T47D (cell line): ENCODE measurements at regions not wholly inside any gene's neighbourhood (a gene's known extent, or its start where the extent isn't known, plus 50 kb on each side); places are given as distances from the start of the nearest gene placed in this dataset.

Source experiments
- DNase-seq, 2 experiments: peaks; one replicate each; pipeline versions ENCODE4 v3.0.0 to v3.0.0-alpha.2; 2011 to 2012; ENCODE audit warnings: low read depth in 1 of 2, low spot score in 1 of 2
- JUND ChIP-seq: IDR thresholded peaks from 2 replicates; pipeline ENCODE4 v1.6.1; 2012; ENCODE audit warnings: low read depth
- in situ Hi-C: cut with HindIII; loops from 2 replicates; pipeline ENCODE4 v1.10.0; 2016; ENCODE audit warnings: low sequenced_read_pairs, low pct_unique_long_range_greater_than_20kb

DNA sequence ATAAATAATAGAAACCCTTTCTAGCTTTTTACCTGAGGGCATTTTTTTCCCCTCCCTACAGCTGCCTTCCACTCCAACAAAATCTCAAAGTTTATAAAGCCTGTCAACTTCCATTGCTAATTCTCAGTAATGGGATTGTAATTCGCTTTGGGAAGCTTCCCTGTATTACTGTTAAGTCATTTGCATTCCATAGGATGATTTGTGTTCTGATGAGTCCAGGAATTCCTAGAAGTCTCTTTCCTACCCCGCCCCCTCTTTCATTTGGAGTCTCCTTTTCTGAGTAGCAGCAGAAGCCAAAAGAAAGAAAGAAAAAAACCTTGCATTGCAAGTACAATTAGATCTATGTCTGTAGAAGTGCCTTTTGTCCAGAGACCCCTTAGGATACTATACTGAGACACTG, 1033.3 kb downstream of the IGSF11 start:
- DNase-seq = no peak
- in situ Hi-C loops = no loop called here
- no peak for TF ChIP-seq JUND

DNA sequence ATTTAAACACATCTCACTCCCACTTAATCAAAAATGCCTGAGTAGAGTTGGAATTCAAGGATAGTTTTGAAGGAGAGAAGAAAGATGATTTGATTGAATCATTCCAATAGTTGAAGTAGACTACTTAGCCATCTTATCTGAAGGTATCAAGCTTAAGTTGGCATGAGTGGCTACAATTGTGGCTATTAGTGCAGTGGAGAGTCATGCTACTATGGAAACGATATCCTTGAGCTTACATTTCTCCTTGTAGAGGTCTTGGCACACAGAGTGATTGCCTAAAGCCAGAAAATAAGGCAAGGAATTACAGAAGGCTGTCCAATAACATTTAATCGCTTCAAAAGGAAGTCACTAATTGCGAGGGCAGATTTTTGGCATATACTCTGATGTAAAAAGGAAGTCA, 1022.7 kb downstream of the IGSF11 start:
- no peak for TF ChIP-seq JUND
- in situ Hi-C loops = no loop called here
- no peak for DNase-seq

DNA sequence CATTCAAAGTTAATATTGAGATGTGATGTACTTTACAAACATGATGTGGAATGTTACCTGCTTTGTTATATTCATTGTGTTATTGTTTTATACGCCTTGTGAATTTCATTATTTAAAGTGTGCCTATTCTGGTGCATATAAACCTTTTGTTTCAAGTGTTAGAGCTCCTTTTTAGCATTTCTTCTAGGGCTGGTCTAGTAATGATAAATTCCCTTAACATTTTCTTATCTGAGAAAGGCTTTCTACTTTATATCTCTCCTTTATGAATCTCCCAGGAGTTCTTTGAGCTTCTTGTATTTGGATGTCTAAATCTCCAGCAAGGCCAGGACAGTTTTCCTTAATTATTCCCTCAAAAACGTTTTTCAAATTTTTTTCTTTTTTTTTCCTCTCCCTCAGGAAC, 1005.6 kb downstream of the IGSF11 start:
- no peak for TF ChIP-seq JUND
- in situ Hi-C loops = no loop called here
- DNase-seq = no peak

DNA sequence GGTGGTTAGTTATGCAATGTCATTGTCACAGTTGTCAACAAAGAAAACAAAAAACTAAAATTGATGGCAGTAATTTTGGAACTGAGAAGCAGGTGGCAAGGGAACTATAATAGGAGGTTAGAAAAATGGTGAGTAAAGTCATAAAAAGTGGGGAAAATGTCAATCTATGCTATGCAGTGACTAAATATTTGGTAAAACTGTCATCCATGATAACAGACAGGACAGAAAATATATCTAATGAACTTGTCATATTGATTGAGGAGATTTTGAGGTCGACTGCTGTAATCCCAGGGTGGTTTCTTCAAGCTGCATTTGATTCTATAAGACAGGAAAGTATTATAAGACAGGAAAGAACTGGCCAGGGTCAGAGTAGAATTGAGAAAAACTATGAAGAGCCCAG, 998.4 kb downstream of the IGSF11 start:
- TF ChIP-seq JUND = no peak
- no peak for DNase-seq
- in situ Hi-C loops = no loop called here

DNA sequence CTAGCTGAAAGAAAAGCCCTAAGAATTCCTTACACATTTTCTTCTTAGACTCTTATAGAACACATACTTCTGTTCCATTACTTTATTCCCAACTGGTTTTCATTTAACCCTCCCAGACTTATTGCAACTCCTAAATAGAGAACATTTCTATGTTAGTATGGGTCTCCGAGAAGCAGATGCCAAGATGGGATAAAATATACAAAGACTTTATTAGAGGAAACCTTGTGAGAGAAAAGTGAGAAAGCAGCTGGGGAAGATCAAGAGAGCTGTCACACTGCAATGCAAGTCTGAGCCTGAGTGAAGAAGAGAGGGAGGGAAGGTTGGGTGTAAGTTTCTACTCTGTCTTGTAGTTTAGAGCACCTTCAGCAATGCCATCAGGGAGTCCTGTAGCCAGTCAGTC, 979.3 kb downstream of the IGSF11 start:
- TF ChIP-seq JUND = no peak
- in situ Hi-C loops = no loop called here
- DNase-seq = no peak

DNA sequence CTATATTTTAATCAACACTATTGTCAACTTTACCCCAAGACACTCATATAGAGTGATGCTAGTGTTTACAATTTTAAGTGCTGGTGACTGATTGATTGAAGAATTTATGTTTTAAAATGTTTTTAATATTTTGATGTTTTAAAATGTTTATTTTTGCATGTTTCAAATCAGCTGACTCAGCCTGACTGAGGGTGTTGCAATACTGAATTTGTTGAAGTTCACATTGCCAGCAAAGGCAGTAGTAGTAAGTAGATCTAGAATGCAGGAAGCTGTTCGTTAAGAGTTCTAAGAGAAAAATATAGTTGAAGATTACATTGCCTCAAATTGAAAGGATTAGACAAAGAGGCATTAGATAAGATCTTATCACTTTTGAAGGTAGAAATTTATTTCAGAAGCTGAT, 977.6 kb downstream of the IGSF11 start:
- DNase-seq = no peak
- no peak for TF ChIP-seq JUND
- in situ Hi-C loops = no loop called here

DNA sequence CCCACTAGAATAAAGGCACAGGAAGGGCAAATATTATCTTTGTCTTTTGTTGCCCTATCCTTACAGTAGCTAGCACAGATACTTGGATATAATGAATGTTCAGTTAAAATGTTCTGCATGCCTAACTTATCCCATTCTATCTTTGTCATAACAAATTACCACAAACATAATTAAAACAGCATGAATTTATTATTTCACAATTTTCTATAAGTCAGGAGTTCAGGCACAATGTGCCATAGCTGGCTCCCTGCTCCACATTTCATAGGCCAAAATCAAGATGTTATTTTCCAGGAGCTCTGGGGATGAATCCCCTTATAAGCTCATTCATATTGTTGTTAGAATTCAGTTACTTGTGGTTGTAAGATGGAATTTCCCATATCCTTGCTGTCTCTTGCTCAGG, 975.5 kb downstream of the IGSF11 start:
- DNase-seq = no peak
- in situ Hi-C loops = no loop called here
- no peak for TF ChIP-seq JUND

DNA sequence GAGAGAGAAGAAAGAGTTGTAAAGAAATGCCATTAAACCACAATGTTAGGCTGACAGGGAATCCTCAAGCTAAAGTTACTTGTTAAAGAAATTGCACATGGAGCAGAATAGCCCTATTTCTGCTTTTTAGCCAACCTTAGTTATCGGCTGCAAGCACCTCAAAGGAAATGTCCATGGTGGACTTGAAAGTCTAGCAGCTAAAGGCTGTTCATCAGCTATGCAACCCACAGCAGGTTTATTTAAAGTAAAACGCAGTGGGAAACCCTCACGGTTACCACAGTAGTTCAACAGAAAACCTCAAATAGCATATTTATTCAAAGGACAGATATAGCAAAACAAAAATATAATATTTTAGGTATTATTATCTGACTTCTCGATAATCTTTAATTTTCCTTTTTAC, 967.2 kb downstream of the IGSF11 start:
- DNase-seq = no peak
- no peak for TF ChIP-seq JUND
- in situ Hi-C loops = no loop called here

DNA sequence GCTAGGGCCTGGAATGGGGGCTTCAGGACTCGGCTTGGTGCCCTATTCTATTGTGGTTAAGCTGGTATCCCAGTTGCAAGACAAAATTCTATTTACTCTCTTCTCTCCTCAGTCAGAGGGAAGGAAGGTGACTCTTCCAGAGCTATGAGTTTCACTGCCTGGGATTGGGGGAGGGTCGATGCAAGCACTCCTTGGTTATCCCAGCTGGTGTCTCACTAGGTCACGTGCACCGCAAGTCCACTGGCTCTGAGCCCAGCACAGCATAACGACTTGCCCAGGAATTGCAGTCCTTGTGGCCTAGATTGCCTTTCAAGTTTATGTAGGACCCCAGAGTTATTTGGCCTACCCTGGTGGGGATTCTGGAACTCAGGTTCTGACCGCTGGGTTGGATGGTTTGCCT, 958.8 kb downstream of the IGSF11 start:
- in situ Hi-C loops = no loop called here
- DNase-seq = no peak
- TF ChIP-seq JUND = no peak

DNA sequence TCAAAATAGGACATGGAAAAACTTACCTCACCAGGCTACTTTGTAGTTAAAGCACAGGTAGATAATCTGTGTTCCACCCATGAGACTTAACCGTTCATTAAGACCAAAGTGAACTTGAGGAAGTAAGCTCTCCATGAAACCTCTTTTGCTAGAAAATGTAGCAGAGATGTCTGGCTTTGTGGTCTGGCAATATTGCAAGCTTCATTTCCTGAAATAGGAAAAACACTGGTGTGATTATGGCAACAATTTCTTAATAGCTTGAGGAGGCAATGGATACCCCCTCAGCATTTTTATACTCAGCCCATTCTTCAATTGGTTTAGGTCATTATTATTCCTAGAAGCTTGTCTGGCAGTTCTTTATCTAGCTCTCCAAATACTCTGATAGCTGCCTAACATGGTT, 957.3 kb downstream of the IGSF11 start:
- no peak for DNase-seq
- no peak for TF ChIP-seq JUND
- in situ Hi-C loops = no loop called here

DNA sequence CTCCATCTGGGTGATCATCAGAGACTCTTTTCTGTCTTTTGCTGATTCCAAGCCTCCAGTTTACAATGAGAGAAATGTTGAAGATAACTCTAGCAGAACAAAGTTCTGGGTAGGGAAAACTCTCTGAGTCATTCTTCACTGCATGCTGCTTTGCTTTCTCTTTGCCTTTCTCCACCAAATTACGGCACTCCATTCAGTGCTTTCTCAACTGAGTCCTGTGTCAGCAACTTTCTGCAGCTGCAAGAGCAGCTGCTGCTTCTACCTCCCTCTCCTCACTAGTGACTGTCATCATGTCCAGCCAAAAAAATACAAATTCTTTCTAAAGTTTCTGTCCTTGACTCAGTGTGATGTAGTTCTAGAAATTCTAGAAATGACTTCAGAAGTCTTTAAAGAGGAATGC, 953.8 kb downstream of the IGSF11 start:
- no peak for TF ChIP-seq JUND
- in situ Hi-C loops = no loop called here
- DNase-seq = no peak

DNA sequence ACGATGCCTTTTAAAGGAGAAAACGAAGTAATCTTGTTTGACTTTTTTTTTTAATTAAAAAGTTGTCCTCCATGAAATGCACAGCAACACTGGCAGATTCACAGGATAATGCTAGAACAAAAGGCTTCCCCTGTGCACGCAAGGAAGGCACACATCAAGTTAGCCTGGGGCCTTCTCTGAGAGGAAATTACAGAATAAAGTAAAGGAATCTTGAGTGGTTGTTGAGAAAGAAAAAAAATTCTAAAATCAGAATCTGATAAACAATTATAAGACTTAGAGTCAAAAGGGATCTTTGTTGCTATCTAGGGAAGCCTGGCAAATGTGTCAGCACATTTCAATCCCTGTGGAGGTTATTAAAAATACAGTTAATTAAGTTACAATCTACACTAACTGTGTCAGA, 946.0 kb downstream of the IGSF11 start:
- TF ChIP-seq JUND = no peak
- no peak for DNase-seq
- in situ Hi-C loops = no loop called here

DNA sequence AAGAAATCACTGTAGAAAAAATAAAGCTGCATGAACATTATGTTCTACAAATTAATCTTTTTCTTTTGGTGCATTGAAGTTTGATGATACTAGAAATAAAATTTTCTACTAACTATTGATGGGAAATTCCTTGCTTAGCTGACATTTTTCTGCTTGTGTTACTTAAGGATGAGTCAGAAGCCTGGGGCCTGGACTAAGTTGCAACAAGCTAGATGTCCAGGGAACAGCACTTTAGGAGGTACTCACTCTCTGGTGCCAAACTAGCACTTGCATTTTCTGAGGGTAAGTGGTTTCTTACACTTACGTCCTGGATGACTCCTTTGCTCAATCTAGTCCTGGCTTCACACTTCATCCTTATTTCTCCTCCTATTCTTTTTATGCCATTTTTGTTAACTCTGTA, 945.1 kb downstream of the IGSF11 start:
- no peak for TF ChIP-seq JUND
- in situ Hi-C loops = no loop called here

DNA sequence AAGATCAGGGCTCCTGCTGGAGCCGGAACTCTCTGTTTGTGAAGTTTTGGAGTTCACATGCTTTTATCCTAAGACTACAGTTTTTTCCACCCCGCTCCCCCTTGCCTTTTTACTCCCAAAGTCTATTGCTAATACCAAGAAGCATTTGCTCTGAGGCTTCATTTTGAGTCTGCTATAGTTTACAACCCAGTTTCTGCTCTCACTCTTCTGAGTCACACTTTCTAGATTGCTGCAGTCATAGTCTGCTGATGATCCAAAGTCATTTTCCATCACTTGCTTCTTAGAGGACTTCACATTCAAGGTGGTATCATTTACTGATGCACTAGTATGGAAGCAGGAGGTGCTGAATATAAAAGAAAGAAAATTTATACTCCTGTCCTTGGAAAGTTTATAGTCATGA, 937.4 kb downstream of the IGSF11 start:
- in situ Hi-C loops = no loop called here
- TF ChIP-seq JUND = no peak
- DNase-seq = no peak

More for the DNA sequence above, 945.1 kb downstream of the IGSF11 start:
- no peak for DNase-seq

DNA sequence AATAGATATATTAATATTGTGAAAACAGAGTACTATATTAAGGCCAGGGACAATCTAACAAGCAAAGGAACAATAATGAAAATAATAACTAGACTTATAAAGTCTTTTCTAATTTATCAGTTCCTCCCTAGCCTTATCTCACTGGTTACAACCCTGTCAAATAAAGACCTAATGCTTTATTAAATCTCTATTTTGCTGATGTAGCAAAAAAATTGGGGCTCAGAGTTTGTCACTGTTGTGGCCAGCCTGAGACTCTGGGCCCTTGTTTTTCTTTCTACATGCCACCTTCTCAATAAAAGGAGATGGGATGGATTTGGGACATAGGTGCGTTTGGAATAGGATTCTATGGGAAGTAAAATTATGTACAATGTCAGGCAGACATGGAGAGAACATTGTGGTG, 937.0 kb downstream of the IGSF11 start:
- no peak for TF ChIP-seq JUND
- DNase-seq = no peak
- in situ Hi-C loops = no loop called here
